K562 (cell line): ENCODE measurements at regions not wholly inside any gene's neighbourhood (a gene's known extent, or its start where the extent isn't known, plus 50 kb on each side); places are given as distances from the start of the nearest gene placed in this dataset.

Experiments used
- ATAC-seq: fragments of 200-7000 bp; cut with Tn5 transposase; 3 replicates; pipeline ENCODE4 v1.9.1; 2020; ENCODE audit warnings: moderate library complexity
- BruUV-seq: library from RNA; stranded (reverse); fragments of 400-500 nt; replicated peaks from 2 replicates; lab custom pipeline; 2021; lab: Mats Ljungman, UMichigan
- CTCF ChIA-PET: fragments of 300-600 bp; formaldehyde crosslinking; extraction: SDS; loops from one replicate; lab custom pipeline; 2021; ENCODE audit warnings: low intra/inter-chr PET ratio; lab: Yijun Ruan, JAX
- POLR2A ChIA-PET: fragments of 300-600, 350-650 bp; sonication (Branson Sonifier 250); formaldehyde crosslinking; extraction: SDS; loops from one replicate; lab custom pipeline; 2021; ENCODE audit warnings: antibody characterized with exemption, inconsistent platforms; lab: Yijun Ruan, JAX
- DNase-seq, 4 experiments: peaks; one replicate each; pipeline versions ENCODE4 v3.0.0 to v3.0.0-alpha.2; 2011 to 2018; ENCODE audit warnings: low spot score in 3 of 4, mixed read lengths in 3 of 4; ENCODE audit errors: extremely low read depth in 1 of 4
- FAIRE-seq: peaks from 2 replicates; lab custom pipeline; 2011; peaks lifted over from hg19 to GRCh38; lab: Jason Lieb, UNC
- H2AFZ ChIP-seq: 2 replicates; pipeline ENCODE4 v1.6.0; 2011; ENCODE audit warnings: low read depth, low read length, control low read depth, inconsistent platforms
- H3K27ac ChIP-seq: fragments of 200-600 bp; 3 replicates; pipeline ENCODE4 v1.8.0; 2011; ENCODE audit warnings: low read depth, mild to moderate bottlenecking, control low read depth, inconsistent platforms, low read length, moderate library complexity, mixed read lengths; ENCODE audit errors: extremely low read depth
- H3K27me3 ChIP-seq, 2 experiments: fragments of 300-600 bp in 1 of 2; 2 replicates in 1 of 2; 3 replicates in 1 of 2; pipeline versions ENCODE4 v1.6.0 to v1.8.0; 2011; ENCODE audit warnings: inconsistent platforms in 2 of 2, low read length in 2 of 2, mild to moderate bottlenecking in 1 of 2, mixed read lengths in 1 of 2, moderate library complexity in 1 of 2; ENCODE audit not compliant: control insufficient read depth in 2 of 2, insufficient read depth in 2 of 2
- H3K36me3 ChIP-seq: fragments of 300-600 bp; 3 replicates; pipeline ENCODE4 v1.8.0; 2011; ENCODE audit warnings: mild to moderate bottlenecking, low read length, inconsistent platforms; ENCODE audit not compliant: control insufficient read depth, insufficient read depth
- H3K4me1 ChIP-seq, 2 experiments: fragments of 200-600 bp in 1 of 2; replicated peaks in 1 of 2; 2 replicates in 1 of 2; 3 replicates in 1 of 2; pipeline versions ENCODE4 v1.5.1 to v1.8.0; 2011; ENCODE audit warnings: inconsistent platforms in 2 of 2, low read length in 2 of 2, mild to moderate bottlenecking in 1 of 2, mixed read lengths in 1 of 2, moderate library complexity in 1 of 2; ENCODE audit not compliant: control insufficient read depth in 2 of 2, insufficient read depth in 2 of 2
- H3K4me2 ChIP-seq: 2 replicates; pipeline ENCODE4 v1.6.1; 2011; ENCODE audit warnings: low read length, control low read depth, inconsistent platforms, mixed read lengths; ENCODE audit not compliant: insufficient read depth
- H3K4me3 ChIP-seq: fragments of 200-600 bp; sonication (generic), shearing (Covaris generic); 2 replicates; pipeline ENCODE4 v1.5.1; 2016; ENCODE audit warnings: control low read depth, inconsistent platforms
- H3K79me2 ChIP-seq: fragments of 200-600 bp; 3 replicates; pipeline ENCODE4 v1.8.0; 2011; ENCODE audit warnings: low read length, inconsistent platforms; ENCODE audit not compliant: control insufficient read depth, insufficient read depth
- H3K9ac ChIP-seq, 2 experiments: 2 replicates each; pipeline versions ENCODE4 v1.6.0 to v1.6.1; 2011; ENCODE audit warnings: low read depth in 2 of 2, low read length in 2 of 2, control low read depth in 1 of 2, inconsistent platforms in 1 of 2, mild to moderate bottlenecking in 1 of 2, mixed read lengths in 1 of 2; ENCODE audit not compliant: insufficient read depth in 1 of 2
- H3K9me1 ChIP-seq: one replicate; pipeline ENCODE4 v1.6.0; 2011; ENCODE audit warnings: inconsistent platforms, mild to moderate bottlenecking, low read length, moderate library complexity; ENCODE audit not compliant: control insufficient read depth, insufficient read depth
- H3K9me3 ChIP-seq: replicated peaks from 2 replicates; pipeline ENCODE4 v1.5.1; 2011; ENCODE audit warnings: low read depth, low read length, inconsistent platforms; ENCODE audit not compliant: control insufficient read depth, insufficient read depth
- H4K20me1 ChIP-seq: replicated peaks from 2 replicates; pipeline ENCODE4 v1.6.1; 2011; ENCODE audit warnings: low read length, inconsistent platforms, mixed read lengths; ENCODE audit not compliant: control insufficient read depth, insufficient read depth
- EP400 ChIP-seq: fragments of 450-650 bp; IDR thresholded peaks from 2 replicates; pipeline ENCODE4 v1.6.1; 2017; ENCODE audit warnings: antibody characterized with exemption, mild to moderate bottlenecking, moderate library complexity
- ETV1 ChIP-seq: fragments of 450-650 bp; conservative IDR thresholded peaks from 2 replicates; pipeline ENCODE4 v1.6.1; 2016; ENCODE audit warnings: missing genetic modification characterization, control low read depth, low read depth, missing compliant biosample characterization
- KDM1A ChIP-seq, 2 experiments: fragments of 450-650 bp; IDR thresholded peaks; 2 replicates each; pipeline ENCODE4 v1.6.1; 2016; ENCODE audit warnings: mild to moderate bottlenecking in 2 of 2
- NCOA1 ChIP-seq: fragments of 450-650 bp; IDR thresholded peaks from 2 replicates; pipeline ENCODE4 v1.6.1; 2016; ENCODE audit warnings: low read depth
- PHF21A ChIP-seq: fragments of 450-650 bp; IDR thresholded peaks from 2 replicates; pipeline ENCODE4 v1.6.1; 2017; ENCODE audit warnings: low read depth, borderline replicate concordance
- POLR2G ChIP-seq: fragments of 200-400 bp; formaldehyde crosslinking; IDR thresholded peaks from 2 replicates; pipeline ENCODE4 v1.6.1; 2017; ENCODE audit warnings: low read depth, mild to moderate bottlenecking, antibody characterized with exemption, low read length, moderate library complexity
- RAD51 ChIP-seq: fragments of 450-650 bp; IDR thresholded peaks from 2 replicates; pipeline ENCODE4 v1.7.1; 2016; ENCODE audit warnings: low read depth, mild to moderate bottlenecking, borderline replicate concordance
- RFX7 ChIP-seq: fragments of 250-450 bp; sonication (Bioruptor Pico); IDR thresholded peaks from 2 replicates; pipeline ENCODE4 v1.5.1; 2021; ENCODE audit warnings: mild to moderate bottlenecking
- TBP ChIP-seq: optimal IDR thresholded peaks from 2 replicates; pipeline ENCODE3; 2011; ENCODE audit warnings: low read depth, low read length, improper control_type of control experiment
- YBX1 ChIP-seq: fragments of 450-650 bp; IDR thresholded peaks from 2 replicates; pipeline ENCODE4 v1.7.1; 2016; ENCODE audit warnings: mild to moderate bottlenecking
- ZNF217 ChIP-seq: sonication (generic); formaldehyde crosslinking; IDR thresholded peaks from 2 replicates; pipeline ENCODE4 v1.8.0; 2022; ENCODE audit warnings: mild to moderate bottlenecking, missing genetic modification reagents
- ZNF699 ChIP-seq: fragments of 250-450 bp; sonication (Bioruptor Pico); IDR thresholded peaks from 2 replicates; pipeline ENCODE4 v1.8.0; 2021; ENCODE audit warnings: mild to moderate bottlenecking, moderate library complexity; ENCODE audit not compliant: insufficient replicate concordance
- ZNF778 ChIP-seq: fragments of 450-650 bp; formaldehyde crosslinking; IDR thresholded peaks from 2 replicates; pipeline ENCODE4 v1.4.0; 2020; ENCODE audit warnings: mild to moderate bottlenecking, moderate library complexity
- WGBS: fragments of 100-300 bp; shearing (Covaris generic); methylation state at CpG from one replicate; pipeline ENCODE4 v1.1.6; 2016; ENCODE audit warnings: low coverage, mixed read lengths; ENCODE audit not compliant: insufficient coverage; ENCODE audit errors: missing lambda C conversion rate; 5-methylcytosine and 5-hydroxymethylcytosine counted together
- in situ Hi-C: fragments of 300-500 bp; cut with MboI; formaldehyde crosslinking; loops from 4 replicates; pipeline ENCODE4 v1.15.0; 2018; ENCODE audit warnings: inconsistent platforms, mixed read lengths
- intact Hi-C: fragments of 100-400 bp; cut with micrococcal nuclease; formaldehyde crosslinking; loops from 2 replicates; pipeline ENCODE4 v1.14.2; 2022
- TF ChIP-seq, protein P1 (sequence below): sonication (generic); formaldehyde crosslinking; IDR thresholded peaks from 2 replicates; pipeline ENCODE4 v1.8.1; 2022; ENCODE audit warnings: missing genetic modification reagents
- TF ChIP-seq, protein P2 (sequence below), 2 experiments: fragments of 450-650 bp; IDR thresholded peaks; 2 replicates each; pipeline ENCODE4 v1.6.1; 2018; ENCODE audit warnings: mild to moderate bottlenecking in 2 of 2, low read depth in 1 of 2; ENCODE audit not compliant: partially characterized antibody in 2 of 2

DNA sequence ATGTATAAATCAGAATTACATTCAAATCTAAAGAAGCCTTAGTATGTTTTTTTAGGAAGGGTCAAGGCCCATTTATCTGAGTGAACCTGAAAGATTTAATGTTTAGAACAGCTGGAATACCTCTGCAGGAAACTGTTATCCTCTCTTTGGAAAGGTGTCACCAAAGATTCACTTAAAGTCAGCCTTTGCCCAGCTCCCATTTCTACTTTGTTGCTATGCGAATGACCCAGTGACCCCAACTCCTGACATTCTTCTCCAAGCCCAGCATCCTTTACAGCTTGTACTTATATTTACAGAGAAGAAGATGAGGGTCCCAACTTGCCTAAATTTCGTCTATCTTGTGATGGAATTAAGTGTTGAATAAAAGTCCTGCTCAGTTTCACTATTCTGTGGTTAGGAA, 1198.6 kb downstream of the CDH12 start:
- BruUV-seq: no TSS peak
- intact Hi-C loops: no loop called here
- TF ChIP-seq EP400: no peak
- TF ChIP-seq TBP: no peak
- TF ChIP-seq ZNF778 (CRISPR knock-in tag): no peak
- TF ChIP-seq, protein P1, sequence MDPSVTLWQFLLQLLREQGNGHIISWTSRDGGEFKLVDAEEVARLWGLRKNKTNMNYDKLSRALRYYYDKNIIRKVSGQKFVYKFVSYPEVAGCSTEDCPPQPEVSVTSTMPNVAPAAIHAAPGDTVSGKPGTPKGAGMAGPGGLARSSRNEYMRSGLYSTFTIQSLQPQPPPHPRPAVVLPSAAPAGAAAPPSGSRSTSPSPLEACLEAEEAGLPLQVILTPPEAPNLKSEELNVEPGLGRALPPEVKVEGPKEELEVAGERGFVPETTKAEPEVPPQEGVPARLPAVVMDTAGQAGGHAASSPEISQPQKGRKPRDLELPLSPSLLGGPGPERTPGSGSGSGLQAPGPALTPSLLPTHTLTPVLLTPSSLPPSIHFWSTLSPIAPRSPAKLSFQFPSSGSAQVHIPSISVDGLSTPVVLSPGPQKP (CRISPR knock-in tag): no peak
- no peak for TF ChIP-seq RFX7 (CRISPR knock-in tag)
- no peak for TF ChIP-seq PHF21A
- no peak for TF ChIP-seq POLR2G
- TF ChIP-seq YBX1: no peak
- no peak for TF ChIP-seq RAD51
- TF ChIP-seq ETV1 (tag): no peak
- no peak for TF ChIP-seq NCOA1
- TF ChIP-seq ZNF217 (CRISPR knock-in tag): no peak
- no peak for TF ChIP-seq KDM1A (IDR thresholded peaks at IDR 0.05)
- TF ChIP-seq, protein P2, sequence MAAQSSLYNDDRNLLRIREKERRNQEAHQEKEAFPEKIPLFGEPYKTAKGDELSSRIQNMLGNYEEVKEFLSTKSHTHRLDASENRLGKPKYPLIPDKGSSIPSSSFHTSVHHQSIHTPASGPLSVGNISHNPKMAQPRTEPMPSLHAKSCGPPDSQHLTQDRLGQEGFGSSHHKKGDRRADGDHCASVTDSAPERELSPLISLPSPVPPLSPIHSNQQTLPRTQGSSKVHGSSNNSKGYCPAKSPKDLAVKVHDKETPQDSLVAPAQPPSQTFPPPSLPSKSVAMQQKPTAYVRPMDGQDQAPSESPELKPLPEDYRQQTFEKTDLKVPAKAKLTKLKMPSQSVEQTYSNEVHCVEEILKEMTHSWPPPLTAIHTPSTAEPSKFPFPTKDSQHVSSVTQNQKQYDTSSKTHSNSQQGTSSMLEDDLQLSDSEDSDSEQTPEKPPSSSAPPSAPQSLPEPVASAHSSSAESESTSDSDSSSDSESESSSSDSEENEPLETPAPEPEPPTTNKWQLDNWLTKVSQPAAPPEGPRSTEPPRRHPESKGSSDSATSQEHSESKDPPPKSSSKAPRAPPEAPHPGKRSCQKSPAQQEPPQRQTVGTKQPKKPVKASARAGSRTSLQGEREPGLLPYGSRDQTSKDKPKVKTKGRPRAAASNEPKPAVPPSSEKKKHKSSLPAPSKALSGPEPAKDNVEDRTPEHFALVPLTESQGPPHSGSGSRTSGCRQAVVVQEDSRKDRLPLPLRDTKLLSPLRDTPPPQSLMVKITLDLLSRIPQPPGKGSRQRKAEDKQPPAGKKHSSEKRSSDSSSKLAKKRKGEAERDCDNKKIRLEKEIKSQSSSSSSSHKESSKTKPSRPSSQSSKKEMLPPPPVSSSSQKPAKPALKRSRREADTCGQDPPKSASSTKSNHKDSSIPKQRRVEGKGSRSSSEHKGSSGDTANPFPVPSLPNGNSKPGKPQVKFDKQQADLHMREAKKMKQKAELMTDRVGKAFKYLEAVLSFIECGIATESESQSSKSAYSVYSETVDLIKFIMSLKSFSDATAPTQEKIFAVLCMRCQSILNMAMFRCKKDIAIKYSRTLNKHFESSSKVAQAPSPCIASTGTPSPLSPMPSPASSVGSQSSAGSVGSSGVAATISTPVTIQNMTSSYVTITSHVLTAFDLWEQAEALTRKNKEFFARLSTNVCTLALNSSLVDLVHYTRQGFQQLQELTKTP (IDR thresholded peaks at IDR 0.05; ENCODE audit: low read depth in 1 of 2, partially characterized antibody in 2 of 2): no peak
- TF ChIP-seq ZNF699 (CRISPR knock-in tag): no peak
- TF ChIP-seq, all 486 proteins: peak for 0

More for the DNA sequence above, 1198.6 kb downstream of the CDH12 start:
- ChIA-PET CTCF (no interaction called here), POLR2A (no interaction called here)
- H3K27me3 ChIP-seq: no peaks in the 10 kb centered on the region
- no peak overlapping the region for H3K4me3 ChIP-seq
- ATAC-seq (no peak), FAIRE-seq (no peak), DNase-seq (no peak)
- H3K4me2 ChIP-seq: no peak overlapping the region
- H3K9ac ChIP-seq: no peak overlapping the region
- no peaks in the 10 kb centered on the region for H4K20me1 ChIP-seq
- 0% methylated on average over 2 of the region's 2 CpGs for WGBS
- no peaks in the 10 kb centered on the region for H3K9me1 ChIP-seq
- H3K36me3 ChIP-seq: no peaks in the 10 kb centered on the region
- in situ Hi-C loops: no loop called here
- no peaks in the 10 kb centered on the region for H3K4me1 ChIP-seq
- no peak overlapping the region for H3K27ac ChIP-seq
- no peaks in the 10 kb centered on the region for H3K79me2 ChIP-seq
- H3K9me3 ChIP-seq: no peaks in the 10 kb centered on the region
- H2AFZ ChIP-seq: no peak overlapping the region
